Endometrial microvascular endothelial cells (primary cell): ENCODE measurements at regions not wholly inside any gene's neighbourhood (a gene's known extent, or its start where the extent isn't known, plus 50 kb on each side); places are given as distances from the start of the nearest gene placed in this dataset.

Experiments
- in situ Hi-C: cut with HindIII; loops from 2 replicates; pipeline ENCODE4 v1.10.0; 2017; ENCODE audit warnings: low sequenced_read_pairs, low pct_unique_long_range_greater_than_20kb; ENCODE audit errors: inconsistent ontology term

DNA sequence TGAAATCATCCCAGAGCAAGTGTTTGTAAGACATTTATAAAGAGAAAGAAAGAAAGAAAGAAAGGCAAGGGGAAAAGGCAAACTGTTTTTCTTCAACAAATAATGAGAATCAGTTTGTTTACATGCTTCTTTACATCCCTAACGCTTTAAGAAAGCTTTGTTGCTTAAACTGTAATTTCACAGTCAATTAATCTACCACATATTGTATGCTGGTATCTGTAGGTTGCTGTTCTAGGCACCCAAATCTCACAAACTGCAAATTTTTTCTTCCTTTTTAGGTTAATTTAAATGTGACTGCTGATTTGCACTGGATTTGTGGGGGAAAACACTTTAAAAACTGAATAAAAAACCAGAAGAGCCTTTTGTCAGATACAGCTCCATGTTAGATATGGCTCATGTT lies 384.2 kb downstream of the ATP23 start:
- in situ Hi-C loops = loop anchor here (25.0 kb wide), 2 partner anchors 212 to 562 kb away; no protein-coding TSS in a partner anchor

DNA sequence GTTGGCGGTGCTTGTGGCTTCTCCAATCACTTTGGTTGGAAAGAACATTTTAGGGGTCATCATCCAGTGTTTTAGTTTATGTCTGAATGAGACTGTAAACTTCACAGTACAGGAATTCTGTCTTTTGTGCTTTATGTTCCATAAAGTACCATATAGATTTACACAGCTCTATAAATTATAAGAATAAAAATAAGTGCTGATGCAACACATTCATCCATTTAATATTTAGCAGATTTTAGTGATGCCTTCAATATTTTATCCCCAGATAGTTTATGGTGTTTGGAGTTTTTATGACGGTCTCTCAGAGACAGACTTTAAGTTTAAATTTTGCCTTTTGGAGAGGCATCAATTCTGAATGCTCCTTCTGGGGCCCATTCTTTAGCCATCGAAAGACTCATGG lies 385.2 kb downstream of the ATP23 start:
- in situ Hi-C loops = loop anchor here (25.0 kb wide), 2 partner anchors 211 to 561 kb away; no protein-coding TSS in a partner anchor

DNA sequence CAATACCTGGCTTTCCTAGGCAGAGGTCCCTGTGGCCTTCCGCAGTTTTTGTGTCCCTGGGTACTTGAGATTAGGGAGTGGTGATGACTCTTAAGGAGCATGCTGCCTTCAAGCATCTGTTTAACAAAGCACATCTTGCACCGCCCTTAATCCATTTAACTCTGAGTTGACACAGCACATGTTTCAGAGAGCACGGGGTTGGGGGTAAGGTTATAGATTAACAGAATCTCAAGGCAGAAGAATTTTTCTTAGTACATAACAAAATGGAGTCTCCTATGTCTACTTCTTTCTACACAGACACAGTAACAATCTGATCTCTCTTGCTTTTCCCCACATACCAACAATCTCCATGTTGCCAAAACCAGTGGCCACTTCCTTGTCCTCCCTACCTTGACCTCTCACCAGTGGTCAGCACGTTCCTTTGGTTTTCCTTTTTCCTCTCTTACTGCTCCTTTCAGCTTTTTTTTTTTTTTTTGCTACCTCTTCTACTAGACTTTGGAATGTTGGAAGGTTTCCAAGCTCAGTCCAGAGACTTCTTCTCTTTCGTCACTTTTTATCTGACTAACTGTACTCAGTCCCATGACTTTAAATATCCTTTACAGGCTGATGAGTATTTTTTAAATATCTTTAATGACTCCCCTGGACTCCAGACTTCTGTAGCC lies 395.3 kb downstream of the ATP23 start:
- in situ Hi-C loops = loop anchor here (25.0 kb wide), 2 partner anchors 201 to 551 kb away; no protein-coding TSS in a partner anchor

DNA sequence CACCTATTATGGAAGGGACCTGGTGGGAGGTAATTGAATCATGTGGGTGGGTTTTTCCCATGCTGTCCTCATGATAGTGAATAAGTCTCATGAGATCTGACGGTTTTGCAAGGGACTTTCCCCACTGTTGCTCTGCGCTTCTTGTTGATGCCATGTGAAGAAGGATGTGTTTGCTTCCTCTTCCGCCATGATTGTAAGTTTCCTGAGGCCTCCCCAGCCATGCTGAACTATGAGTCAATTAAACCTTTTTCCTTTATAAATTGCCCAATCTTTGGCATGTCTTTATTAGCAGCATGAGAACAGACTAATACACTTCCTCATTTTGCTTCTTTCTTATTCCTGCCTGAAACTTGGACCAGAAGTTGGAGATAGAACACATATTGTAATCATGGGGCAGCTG lies 396.2 kb downstream of the ATP23 start:
- in situ Hi-C loops = loop anchor here (25.0 kb wide), 2 partner anchors 200 to 550 kb away; no protein-coding TSS in a partner anchor

DNA sequence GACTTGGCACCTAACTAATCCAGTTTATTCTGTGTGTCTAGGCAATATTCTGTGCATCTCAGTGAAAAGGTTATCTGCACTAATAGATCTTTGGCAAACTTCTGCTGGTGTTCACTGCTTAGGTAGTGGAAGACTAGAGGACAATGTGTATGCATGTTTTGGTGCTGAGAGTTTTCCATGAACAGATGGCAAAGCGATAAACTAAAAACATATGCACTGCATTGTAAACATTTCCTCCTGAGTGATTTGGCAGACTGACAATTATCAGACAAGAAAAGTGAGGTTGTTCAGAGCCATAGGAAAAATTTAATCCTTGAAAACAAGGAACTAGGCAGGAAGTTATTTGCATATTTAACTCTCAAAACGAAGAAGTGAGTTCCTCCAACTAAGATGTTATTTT lies 400.4 kb downstream of the ATP23 start:
- in situ Hi-C loops = loop anchor here (10.0 to 25.0 kb wide), 3 partner anchors 196 to 713 kb away; no protein-coding TSS in a partner anchor

DNA sequence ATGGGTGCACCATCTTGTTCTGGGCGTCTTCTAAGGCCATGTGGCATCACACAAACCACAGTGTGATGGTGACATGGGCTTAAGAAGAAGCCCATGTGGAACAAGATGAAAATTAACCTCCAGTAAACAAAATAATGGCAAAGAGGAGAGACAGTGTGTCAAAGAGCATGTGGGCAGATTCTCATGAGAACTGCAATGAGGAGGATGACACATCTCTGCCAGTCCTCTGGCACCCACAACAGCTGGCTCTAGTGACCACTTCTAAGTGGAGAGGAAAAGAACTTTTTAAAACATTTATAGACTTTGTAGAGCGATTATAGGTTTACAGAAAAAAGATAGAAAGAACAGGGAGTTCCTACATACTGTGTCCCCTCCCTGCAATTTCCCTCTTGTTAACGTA lies 401.4 kb downstream of the ATP23 start:
- in situ Hi-C loops = loop anchor here (10.0 to 25.0 kb wide), 3 partner anchors 195 to 712 kb away; no protein-coding TSS in a partner anchor

DNA sequence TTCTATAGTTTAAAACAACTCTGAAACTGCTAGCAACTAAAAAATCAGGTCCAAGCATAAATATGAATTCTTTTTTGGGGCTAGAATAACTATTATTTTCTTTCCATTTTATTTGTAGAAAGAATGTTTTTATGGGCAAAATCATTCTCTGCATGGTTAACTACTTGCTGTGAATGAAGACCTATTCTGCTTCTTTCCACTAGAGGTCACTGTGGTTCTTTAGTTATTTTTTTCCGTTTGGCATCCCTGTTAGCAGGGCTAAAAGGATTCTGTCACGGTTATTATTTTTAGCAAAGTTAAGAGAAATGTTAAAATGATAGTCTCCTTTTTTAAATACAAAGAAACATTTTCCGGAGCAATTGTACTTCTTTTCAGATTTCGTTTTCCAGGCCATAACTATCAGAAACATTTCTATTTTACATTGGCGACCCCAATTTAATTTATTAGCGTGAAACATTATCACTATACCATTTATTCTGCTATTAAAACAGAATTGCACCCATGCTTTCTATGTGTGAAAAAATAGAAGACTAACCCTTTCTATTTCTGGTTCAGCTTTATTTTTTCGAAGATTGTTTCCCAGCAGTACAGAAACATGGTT lies 404.8 kb downstream of the ATP23 start:
- in situ Hi-C loops = loop anchor here (10.0 to 25.0 kb wide), 3 partner anchors 191 to 709 kb away; no protein-coding TSS in a partner anchor

DNA sequence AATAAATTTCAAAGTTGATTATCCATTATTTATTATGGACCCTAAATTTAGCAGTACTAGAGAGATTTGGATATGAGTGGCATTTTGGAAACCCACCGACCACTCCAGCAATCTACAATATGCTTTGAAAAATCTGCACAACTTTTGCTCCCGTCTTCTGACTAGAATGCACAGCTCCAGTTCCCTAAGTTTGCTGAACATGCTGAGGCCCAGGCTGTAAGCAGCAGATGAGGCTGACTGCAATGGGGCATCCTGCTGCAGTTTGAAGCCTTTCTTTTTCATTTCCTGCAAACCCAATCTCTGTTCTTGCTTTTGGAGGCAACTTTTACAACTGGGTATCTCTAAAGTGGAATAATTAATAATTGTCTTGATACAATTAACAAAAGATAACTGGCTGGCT lies 405.8 kb downstream of the ATP23 start:
- in situ Hi-C loops = loop anchor here (10.0 to 25.0 kb wide), 3 partner anchors 190 to 708 kb away; no protein-coding TSS in a partner anchor

DNA sequence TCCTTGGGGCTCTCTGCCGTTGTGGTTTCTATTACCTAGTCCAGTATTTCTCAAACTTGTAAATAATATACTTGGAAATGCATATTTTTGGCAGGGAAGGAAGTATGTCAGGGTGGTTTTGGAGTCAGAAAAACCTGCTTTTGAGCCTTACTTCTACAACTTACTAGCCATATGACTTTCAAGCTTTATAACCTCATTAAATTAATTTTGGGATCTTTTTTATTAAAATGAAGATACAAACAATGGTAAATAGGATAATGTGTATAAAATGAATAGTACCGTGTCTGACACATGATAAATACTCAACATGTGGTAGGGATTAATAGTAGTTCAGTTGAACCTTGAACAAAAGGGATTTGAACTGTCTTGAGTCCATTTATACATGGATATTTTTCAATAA lies 406.3 kb downstream of the ATP23 start:
- in situ Hi-C loops = loop anchor here (10.0 to 25.0 kb wide), 3 partner anchors 190 to 707 kb away; no protein-coding TSS in a partner anchor

DNA sequence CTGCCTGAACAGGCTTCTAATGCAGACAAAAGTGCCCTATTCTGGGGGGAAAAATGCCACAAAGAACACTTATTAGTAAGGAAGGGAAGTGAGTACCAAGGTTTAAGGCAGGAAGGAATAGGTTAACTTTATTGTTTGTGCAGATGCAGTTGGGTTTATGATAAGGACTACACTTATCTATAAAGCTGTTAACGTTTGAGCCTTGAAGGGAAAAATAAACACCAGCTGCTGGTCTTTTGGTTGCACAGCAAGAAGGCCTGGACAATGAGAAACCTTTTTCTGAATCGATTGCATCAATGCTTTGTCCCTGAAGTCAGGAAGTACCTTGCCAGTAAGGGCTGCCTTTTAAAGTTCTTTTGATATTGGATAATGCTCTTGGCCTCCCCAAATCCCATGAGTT lies 407.8 kb downstream of the ATP23 start:
- in situ Hi-C loops = loop anchor here (10.0 to 25.0 kb wide), 3 partner anchors 188 to 706 kb away; no protein-coding TSS in a partner anchor

DNA sequence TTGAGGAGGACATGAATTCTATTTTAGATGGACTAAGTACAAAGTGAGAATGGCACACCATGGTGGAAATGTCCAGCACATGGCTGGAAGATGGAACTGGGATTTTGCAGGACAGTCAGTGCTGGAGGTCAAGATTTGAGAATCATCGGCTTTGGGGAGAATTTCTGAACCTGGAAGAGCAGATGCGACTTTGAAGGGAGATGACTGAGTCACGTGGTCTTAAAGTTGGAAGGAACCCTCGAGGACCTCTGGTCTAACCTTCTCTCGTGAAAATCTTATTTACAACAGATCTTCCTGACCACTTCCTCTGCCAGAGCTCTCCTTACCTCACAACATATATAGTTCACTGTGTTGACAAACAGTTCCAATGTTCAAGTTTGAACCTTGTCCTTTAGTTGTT lies 415.4 kb downstream of the ATP23 start:
- in situ Hi-C loops = no loop called here

DNA sequence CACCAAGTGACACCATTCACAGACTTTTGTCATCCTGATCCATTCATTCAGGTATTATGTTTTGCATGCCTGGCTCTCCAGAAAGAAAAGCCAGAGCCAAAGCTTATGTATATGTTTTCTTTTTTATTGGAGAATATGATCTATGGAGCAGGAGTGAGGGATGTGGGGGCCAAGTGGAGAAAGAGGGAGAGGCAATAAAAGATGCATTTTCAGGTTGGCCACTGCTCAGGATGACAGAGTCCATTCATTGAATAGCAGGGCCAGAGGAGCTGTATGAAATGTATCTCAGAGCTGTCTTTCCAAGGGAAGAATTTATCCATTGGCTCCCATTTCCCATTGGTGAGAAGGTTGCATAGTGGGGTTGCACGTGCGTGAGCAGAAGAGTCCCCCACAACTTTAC lies 416.1 kb downstream of the ATP23 start:
- in situ Hi-C loops = no loop called here

DNA sequence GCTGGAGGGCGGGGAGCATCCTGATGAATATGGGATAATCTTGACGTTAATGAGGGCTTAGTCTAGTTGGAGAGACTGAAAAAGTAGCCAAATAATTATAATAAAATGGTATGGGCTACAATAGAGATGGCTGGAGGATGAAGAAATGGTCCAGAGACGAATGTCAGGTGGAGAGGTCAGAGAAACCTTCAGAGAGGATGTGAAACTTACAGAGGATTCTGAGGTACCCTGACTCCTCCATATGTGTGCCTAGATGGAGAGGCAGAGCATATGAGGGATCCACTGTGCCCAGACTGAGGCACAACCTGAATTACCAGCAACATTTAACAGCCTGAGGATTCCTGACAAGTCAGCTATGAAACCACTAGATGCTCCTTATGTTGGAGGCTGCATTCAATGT lies 417.0 kb downstream of the ATP23 start:
- in situ Hi-C loops = no loop called here

DNA sequence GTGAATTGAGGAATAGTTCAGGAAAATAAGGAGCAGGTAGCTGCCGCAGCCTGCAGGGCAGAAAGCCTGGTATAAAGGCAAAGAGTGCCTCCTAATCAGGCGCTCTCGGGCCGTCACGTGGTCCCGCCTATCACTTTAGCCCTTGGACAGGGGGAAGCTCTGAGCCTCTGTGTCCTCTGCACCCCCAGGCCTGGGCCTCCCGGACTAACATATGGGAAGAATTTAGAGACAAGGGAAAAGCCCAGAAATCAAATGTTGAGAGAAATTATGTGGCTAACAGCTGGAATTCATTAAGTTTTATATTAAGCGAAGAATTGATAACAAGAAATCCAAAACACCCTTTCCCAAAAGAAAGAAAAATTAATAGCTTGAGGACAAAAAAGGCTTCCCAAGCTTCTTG lies 417.7 kb downstream of the ATP23 start:
- in situ Hi-C loops = no loop called here

DNA sequence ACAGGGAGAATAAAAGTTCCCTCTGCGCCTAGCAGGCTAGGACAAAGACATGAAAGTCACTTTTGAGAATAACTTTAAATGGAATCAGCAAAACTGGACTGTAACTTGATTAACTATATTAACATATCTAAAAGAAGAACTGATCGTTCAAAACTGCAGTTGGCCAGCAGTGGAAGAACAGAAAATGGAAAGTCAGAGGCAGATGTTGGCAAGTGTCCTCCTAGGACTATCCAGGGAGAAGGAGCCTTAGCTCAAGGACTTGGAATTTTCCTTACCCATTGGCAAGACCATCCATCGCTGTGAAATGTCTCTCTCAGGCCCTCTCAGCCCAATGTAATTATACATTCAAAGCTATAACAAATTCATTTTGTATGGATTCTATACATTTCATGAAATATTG lies 419.7 kb downstream of the ATP23 start:
- in situ Hi-C loops = no loop called here

DNA sequence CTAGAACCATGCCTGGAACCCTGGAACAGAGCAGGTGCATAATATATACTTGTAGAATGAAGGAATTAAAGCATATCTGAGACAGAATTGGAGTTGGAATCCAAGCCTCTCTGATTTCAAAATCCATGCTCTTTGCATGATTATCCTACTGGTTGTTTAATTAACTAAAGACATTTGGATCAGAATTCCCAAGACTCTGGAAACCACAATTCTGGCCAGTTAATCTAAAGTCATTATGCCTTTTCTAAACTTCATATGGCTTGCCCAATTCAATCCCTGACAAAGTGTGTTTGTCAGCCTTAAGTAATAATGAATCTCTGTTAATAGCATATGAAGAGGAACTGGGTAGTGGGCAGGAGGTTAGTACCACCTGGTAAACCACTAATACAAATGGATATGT lies 422.6 kb downstream of the ATP23 start:
- in situ Hi-C loops = no loop called here

DNA sequence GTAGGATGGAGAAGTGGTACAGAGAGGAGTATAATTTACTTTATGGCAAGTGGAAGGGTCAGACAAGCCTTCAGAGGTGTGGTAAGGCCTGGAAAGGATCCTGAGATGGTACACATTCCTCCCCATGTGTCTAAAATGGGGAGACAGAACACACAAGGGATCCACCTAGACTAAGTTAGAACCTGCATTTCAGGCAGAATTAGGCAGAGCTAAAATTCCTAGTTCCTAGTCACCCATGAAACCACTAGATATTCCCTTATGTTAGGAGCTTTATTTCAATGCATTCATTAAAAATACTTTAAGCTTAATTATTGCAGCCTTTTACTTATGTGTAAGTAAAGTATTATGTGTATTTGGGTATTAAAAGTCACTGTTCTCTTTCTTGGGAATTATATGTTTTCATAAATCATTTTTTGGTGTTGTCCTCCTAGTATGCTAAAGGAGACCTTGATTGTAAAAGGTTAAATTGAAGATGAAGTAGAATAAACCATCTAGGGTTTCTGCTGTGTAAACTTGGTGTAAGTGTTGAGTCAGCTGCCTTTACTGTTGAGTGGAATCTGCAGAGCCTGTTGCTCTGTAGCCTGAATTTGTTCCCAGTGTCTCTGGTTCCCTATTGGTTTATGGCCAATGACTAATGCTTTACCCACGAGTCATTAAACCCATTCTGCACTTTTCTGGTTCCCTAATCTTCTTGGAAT lies 423.2 kb downstream of the ATP23 start:
- in situ Hi-C loops = no loop called here

DNA sequence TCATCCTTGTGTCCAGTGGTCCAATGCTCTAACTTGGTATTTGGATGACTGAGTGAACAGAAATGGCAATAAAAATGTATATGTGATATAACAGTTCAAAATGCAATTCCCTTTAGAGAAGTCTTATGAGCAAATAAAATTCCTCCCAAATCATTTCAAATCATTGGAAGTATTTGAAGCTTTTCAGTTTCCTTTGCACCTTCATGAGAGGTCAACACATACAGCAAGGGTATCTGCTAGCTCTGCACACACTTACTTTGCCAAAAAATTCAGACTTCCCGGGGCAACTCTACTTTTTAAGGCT lies 423.7 kb downstream of the ATP23 start:
- in situ Hi-C loops = no loop called here

DNA sequence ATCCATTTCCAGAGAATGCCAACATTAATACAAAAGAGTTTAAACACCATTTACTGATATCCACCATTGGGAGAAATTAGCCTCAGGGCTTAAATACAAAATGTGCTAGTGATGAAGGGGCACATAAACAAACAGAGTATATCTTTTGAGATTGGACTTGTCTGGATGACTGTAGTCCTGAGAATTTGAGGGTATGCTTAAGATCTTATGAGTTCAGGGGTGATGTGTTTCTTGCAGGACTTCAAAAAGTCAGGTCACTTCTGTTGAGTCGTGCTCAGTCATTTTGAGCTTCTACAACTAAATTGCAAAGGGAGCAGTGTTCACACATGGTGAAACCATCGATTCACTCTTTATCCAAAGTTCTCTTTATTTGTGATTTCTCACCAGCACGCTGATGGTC lies 425.7 kb downstream of the ATP23 start:
- in situ Hi-C loops = no loop called here

DNA sequence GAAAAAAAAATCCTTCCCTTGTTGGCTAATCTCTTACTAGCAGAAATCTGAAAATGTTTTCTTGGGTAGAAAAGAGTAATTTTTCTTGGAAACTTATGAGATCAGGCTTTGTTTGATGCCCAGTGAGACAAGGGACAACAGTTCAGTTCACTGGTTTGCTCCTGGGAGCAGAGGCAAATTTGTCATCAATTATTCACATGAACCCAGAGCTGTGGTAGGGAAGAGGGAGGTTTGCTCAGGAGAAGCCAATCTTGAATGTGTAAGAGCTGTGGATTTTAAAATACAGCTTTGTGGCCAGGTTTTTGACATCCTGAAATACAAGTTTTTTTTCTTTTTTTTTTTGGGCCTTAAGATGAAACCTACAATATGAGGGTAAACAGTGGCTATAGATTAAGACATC lies 426.6 kb downstream of the ATP23 start:
- in situ Hi-C loops = no loop called here
